ENCODE measurements at regions not wholly inside any gene's neighbourhood (a gene's known extent, or its start where the extent isn't known, plus 50 kb on each side); places are given as distances from the start of the nearest gene placed in this dataset.

GRCh38 chr9:108014353-108014752 is 524.8 kb upstream of the KLF4 start:
- Histone ChIP-seq H3K4me3 (no peak overlapping the region), H3K4me1 (ENCODE audit: low read depth) (peaks cover 9% of the 10 kb centered on the region), H3K36me3 (no peaks in the 10 kb centered on the region), H3K9me3 (ENCODE audit: low read depth) (no peaks in the 10 kb centered on the region), H3K27me3 (no peaks in the 10 kb centered on the region), H3K27ac (no peak overlapping the region)
- TF ChIP-seq CTCF (IDR thresholded peaks at IDR 0.05; ENCODE audit: low read depth, low read length) = no peak
- DNase-seq (ENCODE audit: low read depth in 1 of 2, low spot score in 1 of 2) = no peak

- Histone ChIP-seq H3K27me3 (no peaks in the 10 kb centered on the region), H3K27ac (no peak overlapping the region), H3K4me1 (ENCODE audit: low read depth) (peaks cover 9% of the 10 kb centered on the region), H3K4me3 (no peak overlapping the region), H3K36me3 (no peaks in the 10 kb centered on the region), H3K9me3 (ENCODE audit: low read depth) (no peaks in the 10 kb centered on the region)
- no peak for TF ChIP-seq CTCF (IDR thresholded peaks at IDR 0.05; ENCODE audit: low read depth, low read length)
- no peak for DNase-seq (ENCODE audit: low read depth in 1 of 2, low spot score in 1 of 2)
Observed at GRCh38 chr9:108012886-108013665, 523.5 kb upstream of the KLF4 start.

- Histone ChIP-seq H3K27ac (no peak overlapping the region), H3K4me3 (no peak overlapping the region), H3K36me3 (no peaks in the 10 kb centered on the region), H3K4me1 (ENCODE audit: low read depth) (peaks cover 9% of the 10 kb centered on the region), H3K9me3 (ENCODE audit: low read depth) (no peaks in the 10 kb centered on the region), H3K27me3 (no peaks in the 10 kb centered on the region)
- no peak for TF ChIP-seq CTCF (IDR thresholded peaks at IDR 0.05; ENCODE audit: low read depth, low read length)
- no peak for DNase-seq (ENCODE audit: low read depth in 1 of 2, low spot score in 1 of 2)
Observed at GRCh38 chr9:108012405-108012804, 522.8 kb upstream of the KLF4 start.

- Histone ChIP-seq H3K27ac (no peak overlapping the region), H3K27me3 (no peaks in the 10 kb centered on the region), H3K4me3 (no peak overlapping the region), H3K4me1 (ENCODE audit: low read depth) (peaks cover 4% of the 10 kb centered on the region), H3K36me3 (no peaks in the 10 kb centered on the region), H3K9me3 (ENCODE audit: low read depth) (no peaks in the 10 kb centered on the region)
- no peak for TF ChIP-seq CTCF (IDR thresholded peaks at IDR 0.05; ENCODE audit: low read depth, low read length)
- DNase-seq (ENCODE audit: low read depth in 1 of 2, low spot score in 1 of 2) = no peak
Observed at GRCh38 chr9:108003526-108003925, 514.0 kb upstream of the KLF4 start.

GRCh38 chr9:108002371-108002956 is 512.9 kb upstream of the KLF4 start:
- no peaks in the 10 kb centered on the region for H3K36me3 ChIP-seq
- H3K27me3 ChIP-seq = no peaks in the 10 kb centered on the region
- TF ChIP-seq CTCF (IDR thresholded peaks at IDR 0.05; ENCODE audit: low read depth, low read length) = no peak
- no peak overlapping the region for H3K27ac ChIP-seq
- DNase-seq (ENCODE audit: low read depth in 1 of 2, low spot score in 1 of 2) = peak in 1 of 2 donors; percentile 81
- no peaks in the 10 kb centered on the region for H3K9me3 ChIP-seq (ENCODE audit: low read depth)
- H3K4me3 ChIP-seq = no peak overlapping the region
- peaks cover 4% of the 10 kb centered on the region for H3K4me1 ChIP-seq (ENCODE audit: low read depth)
